Stimulated activated CD4-positive, alpha-beta T cell treated with anti-CD3 and anti-CD28 coated beads, Interleukin-4, amount 100 ng/mL, for 24 hours (primary cell): ENCODE measurements at regions not wholly inside any gene's neighbourhood (a gene's known extent, or its start where the extent isn't known, plus 50 kb on each side); places are given as distances from the start of the nearest gene placed in this dataset.

Source experiments
- DNase-seq: peaks from one replicate; pipeline ENCODE4 v3.0.0-alpha.2; 2020

DNA sequence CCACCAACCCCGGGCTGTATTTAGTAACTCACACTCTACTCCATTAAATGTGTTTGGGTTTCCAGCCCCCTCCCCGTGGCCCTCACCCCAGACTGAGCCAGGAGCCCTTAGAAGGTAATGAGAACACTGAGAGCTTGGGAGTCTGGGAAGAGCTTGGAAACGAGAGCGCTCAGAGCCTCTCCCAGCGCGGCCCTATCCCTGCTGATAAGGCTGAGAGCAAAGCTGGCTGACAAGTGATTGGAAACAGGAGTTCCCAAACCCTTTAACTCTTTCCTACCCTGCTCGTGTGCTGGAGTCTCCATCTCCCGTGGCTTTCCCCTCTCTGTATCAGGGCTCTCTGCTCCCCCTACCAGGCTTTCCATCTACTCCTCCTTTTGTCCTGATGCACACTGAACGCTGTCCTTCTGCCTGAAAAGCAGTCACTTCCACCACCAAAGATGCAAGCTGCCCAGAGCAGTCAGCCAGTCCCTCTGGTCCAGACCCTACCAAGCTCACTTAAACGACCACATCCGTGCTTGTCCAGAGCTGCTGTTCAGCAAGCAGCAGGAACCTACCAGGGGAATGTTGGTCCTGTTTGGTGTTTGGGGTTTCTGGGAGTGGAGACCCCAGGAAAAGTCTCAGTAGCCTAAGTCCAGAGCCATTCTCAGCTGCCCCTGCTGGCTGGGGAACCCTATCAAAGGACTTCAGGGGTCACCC, 100.0 kb upstream of the PKDCC start:
- DNase-seq = no peak

GRCh38 chr2:41948397-41948763, 99.4 kb upstream of the PKDCC start:
- DNase-seq = no peak

- DNase-seq = no peak
These were observed 98.5 kb upstream of the PKDCC start for GRCh38 chr2:41949091-41949882.

DNA sequence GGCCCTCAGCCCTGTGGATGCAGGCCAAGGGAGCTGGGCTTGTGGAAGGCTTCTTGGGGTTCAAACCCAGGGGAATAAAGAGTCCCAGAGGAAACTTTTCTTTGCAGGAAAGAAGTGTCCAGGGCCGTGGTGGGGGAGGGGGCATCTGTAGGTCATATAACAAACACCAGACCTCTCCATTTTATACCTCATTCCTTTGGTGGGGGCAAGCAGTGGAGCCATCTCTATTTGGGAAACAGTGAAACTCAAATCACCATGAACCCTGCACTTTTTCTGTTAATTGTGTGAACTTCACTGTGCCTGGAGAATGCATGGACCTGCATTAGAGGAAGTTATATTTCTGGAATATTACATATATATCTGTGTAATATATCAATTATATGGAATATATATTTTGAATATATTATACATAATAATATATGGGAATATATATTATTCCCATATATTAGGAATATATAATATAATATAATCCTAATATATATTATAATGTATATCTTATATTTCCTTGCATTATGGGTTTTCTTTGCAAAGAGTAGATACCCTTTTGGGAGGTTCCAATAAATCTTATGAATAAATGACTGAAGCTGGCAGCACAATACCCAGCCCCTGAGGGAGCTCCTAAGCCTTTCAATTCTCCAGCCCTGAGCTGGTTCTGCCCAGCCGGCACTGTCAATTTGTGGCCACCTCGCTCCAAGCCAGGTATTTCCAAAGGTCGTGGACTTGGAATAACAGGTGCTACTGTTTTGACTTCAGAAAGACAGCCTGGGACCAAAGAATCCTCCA, 97.7 kb upstream of the PKDCC start:
- DNase-seq = no peak

- DNase-seq = no peak
These were observed 97.2 kb upstream of the PKDCC start for GRCh38 chr2:41950666-41950960.

GRCh38 chr2:41954304-41955291, 93.2 kb upstream of the PKDCC start:
- no peak for DNase-seq

GRCh38 chr2:41955316-41956043, 92.3 kb upstream of the PKDCC start:
- DNase-seq = no peak

DNA sequence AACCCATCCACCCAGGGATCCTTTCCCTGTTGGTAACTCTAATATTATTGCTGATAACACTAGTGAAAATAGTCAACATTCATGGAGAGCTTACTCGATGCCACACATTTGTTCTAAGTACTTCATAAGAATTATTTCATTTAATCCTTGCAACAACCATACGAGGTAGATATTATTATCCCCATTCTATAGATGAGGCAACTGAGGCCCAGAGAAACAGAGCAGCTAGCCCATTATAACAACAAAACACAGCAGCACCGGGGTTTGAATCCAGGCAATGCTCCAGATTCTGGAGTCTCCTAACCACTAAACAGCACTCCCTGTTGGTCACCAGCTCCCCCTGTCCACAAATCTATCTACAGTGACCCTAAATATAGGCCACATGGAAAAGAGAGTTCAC, 90.4 kb upstream of the PKDCC start:
- DNase-seq = no peak

DNA sequence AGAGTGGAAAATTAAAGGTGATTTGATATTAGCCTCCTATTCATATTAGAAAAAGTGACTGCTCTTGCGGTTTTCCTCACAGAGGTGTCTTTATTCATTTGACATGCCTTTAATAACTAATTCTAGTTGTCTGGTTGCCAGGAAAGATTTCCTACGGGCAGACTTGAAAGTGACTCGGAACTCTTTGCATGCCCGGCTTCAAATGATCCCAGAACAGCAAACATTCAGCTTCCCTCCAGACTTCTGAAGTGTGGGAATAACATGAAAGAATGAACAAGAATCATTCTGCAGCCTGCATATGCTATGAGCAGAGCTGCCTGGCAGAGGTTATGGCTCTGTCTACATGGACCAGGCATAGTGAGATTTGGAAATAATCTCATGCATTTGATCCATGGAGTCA, 89.6 kb upstream of the PKDCC start:
- DNase-seq = no peak

- DNase-seq = no peak
These were observed 89.0 kb upstream of the PKDCC start for GRCh38 chr2:41958775-41959174.

- DNase-seq = no peak
These were observed 88.1 kb upstream of the PKDCC start for GRCh38 chr2:41959760-41960159.

DNA sequence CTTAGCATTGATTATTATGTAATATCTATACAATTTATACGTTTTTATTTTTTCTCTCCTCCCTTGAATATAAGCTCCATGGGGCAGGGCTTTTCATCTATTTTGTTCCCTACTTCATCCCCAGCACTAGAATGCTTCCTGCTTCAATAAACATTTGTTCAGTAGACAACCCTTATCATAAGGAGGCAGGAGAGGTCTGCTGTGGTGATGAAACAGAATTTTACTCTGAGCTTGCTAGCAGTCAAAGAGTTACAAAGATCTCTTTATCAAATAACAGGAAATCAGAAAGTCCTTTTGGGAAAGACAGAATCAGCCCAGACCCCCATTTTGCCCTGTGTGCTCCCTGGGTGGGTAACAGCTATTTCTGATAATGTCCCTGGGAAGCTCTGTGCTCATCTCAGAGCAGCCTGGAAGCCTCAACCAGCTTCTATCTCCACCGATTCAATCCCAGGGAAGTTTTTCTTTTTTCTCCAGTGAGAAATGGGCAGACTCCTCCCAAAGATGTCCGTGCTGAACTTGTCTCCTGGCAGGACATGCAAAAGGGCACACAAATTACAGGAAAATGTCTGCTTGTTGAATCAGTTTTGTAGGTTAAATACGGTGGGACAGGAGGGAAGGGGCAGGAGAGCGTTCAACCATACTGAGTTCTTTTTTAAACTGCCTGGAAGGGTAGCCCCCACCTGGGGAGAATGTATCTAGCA, 84.7 kb upstream of the PKDCC start:
- no peak for DNase-seq

GRCh38 chr2:41963661-41964525, 83.9 kb upstream of the PKDCC start:
- no peak for DNase-seq

GRCh38 chr2:41965173-41965908, 82.5 kb upstream of the PKDCC start:
- no peak for DNase-seq

DNA sequence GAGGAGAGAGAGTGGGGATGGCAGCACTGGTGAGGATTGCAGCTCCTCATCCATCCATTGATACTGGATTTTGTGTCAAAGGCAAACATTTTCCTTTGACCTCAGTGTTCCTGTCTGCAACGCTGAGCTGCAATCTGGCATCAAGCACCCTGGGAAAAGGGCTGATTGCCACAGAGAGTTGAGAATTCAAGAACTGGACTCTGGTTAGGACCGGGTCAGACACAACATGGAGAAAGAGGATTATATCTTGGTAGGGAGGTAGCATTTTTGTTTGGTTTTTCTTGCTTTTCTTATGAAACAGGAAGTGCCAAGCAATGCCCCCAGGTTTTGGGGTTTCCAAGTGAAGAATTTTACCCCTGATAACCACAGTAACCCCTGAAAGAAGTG, 81.9 kb upstream of the PKDCC start:
- DNase-seq = no peak

- DNase-seq = no peak
These were observed 81.4 kb upstream of the PKDCC start for GRCh38 chr2:41966431-41966893.

GRCh38 chr2:41966920-41967319, 80.9 kb upstream of the PKDCC start:
- DNase-seq = no peak

GRCh38 chr2:41967476-41968181, 80.2 kb upstream of the PKDCC start:
- DNase-seq = no peak

DNA sequence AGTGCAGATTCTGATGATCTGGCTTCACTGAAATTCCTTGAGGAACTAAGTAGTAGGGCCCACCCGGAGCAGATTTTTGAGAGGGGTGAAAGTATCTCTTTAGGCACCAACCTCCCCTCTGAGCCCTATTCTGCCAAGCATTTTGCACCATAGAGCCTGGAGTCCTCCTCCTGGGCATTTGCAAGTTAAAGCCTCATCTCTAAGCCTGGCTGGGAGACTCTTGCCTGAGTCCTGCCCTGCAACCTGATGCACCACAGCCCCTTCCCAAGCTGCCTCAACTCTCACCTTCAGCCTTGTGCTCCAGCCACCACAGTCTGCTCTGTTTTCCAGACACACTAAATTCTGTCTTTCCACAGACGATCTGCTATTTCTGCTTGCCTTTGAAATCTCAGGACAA, 79.6 kb upstream of the PKDCC start:
- DNase-seq = no peak
